22Rv1 (cell line): ENCODE measurements at regions not wholly inside any gene's neighbourhood (a gene's known extent, or its start where the extent isn't known, plus 50 kb on each side); places are given as distances from the start of the nearest gene placed in this dataset.

Experiments used
- ZFX ChIP-seq: fragments of 450-650 bp; IDR thresholded peaks from 2 replicates; pipeline ENCODE4 v1.6.1; 2017; ENCODE audit warnings: antibody characterized with exemption, borderline replicate concordance
- TF ChIP-seq, protein P1 (sequence below): fragments of 450-650 bp; IDR thresholded peaks from 2 replicates; pipeline ENCODE4 v1.5.1; 2017; ENCODE audit warnings: mild to moderate bottlenecking

DNA sequence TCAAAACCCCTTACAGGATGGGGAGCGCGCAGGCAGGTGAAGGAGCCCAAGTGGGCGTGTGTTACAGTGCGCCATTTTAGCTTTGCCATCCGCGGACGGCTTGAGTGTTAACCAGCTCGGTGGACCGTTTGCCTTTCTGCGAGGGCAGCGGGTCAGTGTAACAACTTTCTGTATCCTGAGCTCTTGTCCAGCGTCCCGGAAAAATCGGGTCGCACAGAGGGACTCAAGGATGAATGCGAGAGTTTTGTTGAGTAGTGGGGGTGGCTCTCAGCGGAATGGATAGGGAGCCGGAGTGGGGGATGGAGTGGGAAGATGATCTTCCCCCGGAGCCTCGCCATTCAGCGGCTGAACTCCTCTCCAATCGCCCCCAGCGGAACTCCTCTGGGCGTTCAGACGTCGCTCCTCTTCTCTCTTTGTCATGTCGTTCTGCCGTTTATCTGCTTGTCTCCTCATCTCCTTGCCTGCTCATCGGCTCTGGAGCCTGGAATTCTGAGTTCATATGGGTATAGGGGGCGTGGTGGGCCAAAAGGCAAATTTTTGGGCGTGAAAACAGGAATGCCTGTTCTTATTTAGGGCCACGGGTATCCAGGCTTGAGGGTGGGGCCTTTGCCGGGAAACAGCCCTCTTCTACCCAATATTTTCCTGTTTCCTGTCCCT lies 295.4 kb downstream of the CTH start:
- TF ChIP-seq, protein P1, sequence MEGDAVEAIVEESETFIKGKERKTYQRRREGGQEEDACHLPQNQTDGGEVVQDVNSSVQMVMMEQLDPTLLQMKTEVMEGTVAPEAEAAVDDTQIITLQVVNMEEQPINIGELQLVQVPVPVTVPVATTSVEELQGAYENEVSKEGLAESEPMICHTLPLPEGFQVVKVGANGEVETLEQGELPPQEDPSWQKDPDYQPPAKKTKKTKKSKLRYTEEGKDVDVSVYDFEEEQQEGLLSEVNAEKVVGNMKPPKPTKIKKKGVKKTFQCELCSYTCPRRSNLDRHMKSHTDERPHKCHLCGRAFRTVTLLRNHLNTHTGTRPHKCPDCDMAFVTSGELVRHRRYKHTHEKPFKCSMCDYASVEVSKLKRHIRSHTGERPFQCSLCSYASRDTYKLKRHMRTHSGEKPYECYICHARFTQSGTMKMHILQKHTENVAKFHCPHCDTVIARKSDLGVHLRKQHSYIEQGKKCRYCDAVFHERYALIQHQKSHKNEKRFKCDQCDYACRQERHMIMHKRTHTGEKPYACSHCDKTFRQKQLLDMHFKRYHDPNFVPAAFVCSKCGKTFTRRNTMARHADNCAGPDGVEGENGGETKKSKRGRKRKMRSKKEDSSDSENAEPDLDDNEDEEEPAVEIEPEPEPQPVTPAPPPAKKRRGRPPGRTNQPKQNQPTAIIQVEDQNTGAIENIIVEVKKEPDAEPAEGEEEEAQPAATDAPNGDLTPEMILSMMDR: no peak
- no peak for TF ChIP-seq ZFX
